AG10803 (cell line): ENCODE measurements at regions not wholly inside any gene's neighbourhood (a gene's known extent, or its start where the extent isn't known, plus 50 kb on each side); places are given as distances from the start of the nearest gene placed in this dataset.

Experiments
- DNase-seq: peaks from one replicate; pipeline ENCODE4 v3.0.0; 2010; ENCODE audit warnings: low read depth
- H3K4me3 ChIP-seq: 2 replicates; pipeline ENCODE4 v1.5.1; 2011; ENCODE audit warnings: mild to moderate bottlenecking, low read length, control low read depth
- CTCF ChIP-seq: conservative IDR thresholded peaks from 2 replicates; pipeline ENCODE4 v1.5.1; 2011; ENCODE audit warnings: mild to moderate bottlenecking, low read length, control low read depth, inconsistent platforms

DNA sequence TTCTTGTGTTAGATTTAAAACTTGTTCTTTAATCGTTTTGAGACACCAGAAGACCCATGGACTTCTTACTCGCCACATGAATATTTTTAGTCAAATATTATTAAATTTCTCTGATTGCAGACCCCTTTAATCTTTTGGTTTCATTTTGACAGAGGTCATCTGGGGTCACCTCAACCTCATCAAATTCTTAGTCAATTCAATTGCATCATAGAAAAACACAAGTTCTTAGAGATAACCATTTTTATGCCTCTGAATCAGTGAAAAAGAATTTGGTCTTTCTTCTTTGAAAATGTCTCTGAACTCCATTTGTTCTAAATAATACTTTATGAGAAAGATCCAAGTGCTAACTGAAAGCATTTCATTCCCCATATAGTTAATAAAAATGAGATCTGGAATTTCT, 55.2 kb upstream of the CBLN4 start:
- H3K4me3 ChIP-seq = no peak overlapping the region
- TF ChIP-seq CTCF = no peak
- DNase-seq = no peak

DNA sequence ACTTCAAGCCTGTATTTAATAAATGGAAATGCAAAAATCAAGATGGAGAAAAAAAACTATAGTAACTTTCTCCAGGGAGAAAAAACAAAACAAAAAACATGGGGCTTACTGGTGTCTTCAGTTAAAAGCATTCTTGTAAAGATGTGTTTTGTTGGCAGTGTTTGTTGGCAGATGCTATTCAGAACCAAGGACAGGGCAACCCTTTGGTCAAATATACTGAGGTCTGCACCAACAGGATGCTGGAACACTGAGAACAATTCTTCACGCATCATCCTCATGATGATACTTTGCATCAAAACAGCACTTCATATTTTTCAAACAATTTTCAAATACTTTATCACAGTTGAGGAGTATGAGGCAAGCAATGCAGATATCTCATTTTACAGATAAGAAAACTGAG, 63.7 kb upstream of the CBLN4 start:
- TF ChIP-seq CTCF = no peak
- no peak overlapping the region for H3K4me3 ChIP-seq
- no peak for DNase-seq

GRCh38 chr20:56072165-56072564, 66.8 kb upstream of the CBLN4 start:
- no peak for DNase-seq
- H3K4me3 ChIP-seq = no peak overlapping the region
- TF ChIP-seq CTCF = no peak

GRCh38 chr20:56088375-56088774, 83.1 kb upstream of the CBLN4 start:
- TF ChIP-seq CTCF = no peak
- no peak for DNase-seq
- no peak overlapping the region for H3K4me3 ChIP-seq

- no peak for DNase-seq
- TF ChIP-seq CTCF = no peak
- no peak overlapping the region for H3K4me3 ChIP-seq
Measured at GRCh38 chr20:56091628-56092234, 86.4 kb upstream of the CBLN4 start.

DNA sequence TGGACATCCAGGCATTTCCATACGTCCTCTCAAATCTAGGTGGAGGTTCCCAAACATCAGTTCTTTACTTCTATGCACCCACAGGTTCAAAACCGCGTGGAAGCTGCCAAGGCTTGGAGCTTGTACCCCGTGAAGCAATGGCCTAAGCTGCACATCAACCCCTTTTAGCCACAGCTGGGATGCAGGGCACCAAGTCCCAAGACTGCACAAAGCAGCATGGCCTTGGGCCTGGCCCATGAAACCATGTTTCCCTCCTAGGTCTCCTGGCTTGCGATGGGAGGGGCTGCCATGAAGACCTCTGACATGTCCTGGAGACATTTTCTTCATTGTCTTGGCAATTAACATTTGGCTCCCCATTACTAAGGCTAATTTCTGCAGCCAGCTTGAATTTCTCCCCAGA, 88.9 kb upstream of the CBLN4 start:
- TF ChIP-seq CTCF = no peak
- H3K4me3 ChIP-seq = no peak overlapping the region
- no peak for DNase-seq

DNA sequence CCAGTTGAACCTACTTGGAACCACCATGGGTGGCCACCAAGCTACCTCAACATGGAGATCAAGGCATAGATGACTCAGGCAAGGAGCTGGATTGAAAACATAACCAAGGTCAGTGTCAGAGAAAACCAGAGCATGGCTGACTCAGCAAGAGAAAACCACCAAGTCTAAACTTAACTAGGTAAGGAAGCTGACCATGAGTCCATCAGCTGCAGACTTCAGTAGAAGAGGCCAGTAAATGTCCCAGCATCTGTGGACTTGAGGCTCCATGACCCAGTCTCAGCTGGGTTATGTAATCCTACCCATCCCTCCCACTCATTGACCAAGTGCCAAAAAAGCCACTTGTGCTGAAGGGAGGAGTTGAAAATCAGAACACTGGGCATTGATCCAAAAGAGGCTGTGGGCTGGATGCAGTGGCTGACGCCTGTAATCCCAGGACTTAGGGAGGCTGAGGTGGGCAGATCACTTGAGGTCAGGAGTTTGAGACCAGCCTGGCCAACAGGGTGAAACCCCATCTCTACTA, 93.7 kb upstream of the CBLN4 start:
- no peak overlapping the region for H3K4me3 ChIP-seq
- no peak for DNase-seq
- TF ChIP-seq CTCF = no peak
